Chondrocyte (in vitro differentiated cells): ENCODE measurements at regions not wholly inside any gene's neighbourhood (a gene's known extent, or its start where the extent isn't known, plus 50 kb on each side); places are given as distances from the start of the nearest gene placed in this dataset.

Source experiments
- DNase-seq: peaks from one replicate; pipeline ENCODE4 v3.0.0; 2021; ENCODE audit warnings: mixed read lengths, low spot score
- H3K27ac Mint-ChIP-seq: one replicate; pipeline ENCODE4 v1.8.0; 2021; ENCODE audit warnings: mild to moderate bottlenecking, moderate library complexity, mixed read lengths; ENCODE audit not compliant: unreplicated experiment
- H3K27me3 Mint-ChIP-seq: 2 replicates; pipeline ENCODE4 v1.8.0; 2021; ENCODE audit warnings: low read depth, mixed read lengths
- H3K36me3 Mint-ChIP-seq: 2 replicates; pipeline ENCODE4 v1.8.0; 2021; ENCODE audit warnings: low read depth, mixed read lengths
- H3K4me1 Mint-ChIP-seq: 2 replicates; pipeline ENCODE4 v1.8.0; 2021; ENCODE audit warnings: low read depth, mild to moderate bottlenecking, mixed read lengths
- H3K4me3 Mint-ChIP-seq: one replicate; pipeline ENCODE4 v1.8.0; 2021; ENCODE audit warnings: mild to moderate bottlenecking, moderate library complexity, mixed read lengths; ENCODE audit not compliant: unreplicated experiment
- H3K9me3 Mint-ChIP-seq: 2 replicates; pipeline ENCODE4 v1.8.0; 2021; ENCODE audit warnings: low read depth, mixed read lengths
- CTCF ChIP-seq: fragments of 200-600 bp; sonication (generic); IDR thresholded peaks from 2 replicates; pipeline ENCODE4 v1.5.0; 2021; ENCODE audit warnings: antibody characterized with exemption, mild to moderate bottlenecking, moderate library complexity

- no peak for TF ChIP-seq CTCF
- Mint-ChIP-seq H3K4me3 (peak overlapping the region; percentile 12), H3K27ac (peak overlapping the region; percentile 70), H3K36me3 (no peaks in the 10 kb centered on the region), H3K27me3 (no peaks in the 10 kb centered on the region), H3K9me3 (no peaks in the 10 kb centered on the region), H3K4me1 (peaks cover 43% of the 10 kb centered on the region)
- peak; percentile 84 for DNase-seq
These were observed 56.0 kb upstream of the LCTL start for GRCh38 chr15:66621491-66622467.

GRCh38 chr15:66622591-66623022 is 56.8 kb upstream of the LCTL start:
- DNase-seq, result peak; percentile 8
- H3K27ac Mint-ChIP-seq, result peak overlapping the region; percentile 19
- no peaks in the 10 kb centered on the region for H3K9me3 Mint-ChIP-seq
- H3K4me1 Mint-ChIP-seq, result peaks cover 36% of the 10 kb centered on the region
- TF ChIP-seq CTCF, result no peak
- H3K36me3 Mint-ChIP-seq, result no peaks in the 10 kb centered on the region
- no peaks in the 10 kb centered on the region for H3K27me3 Mint-ChIP-seq
- H3K4me3 Mint-ChIP-seq, result no peak overlapping the region

GRCh38 chr15:66623801-66624453 is 58.1 kb upstream of the LCTL start:
- no peaks in the 10 kb centered on the region for H3K36me3 Mint-ChIP-seq
- H3K27ac Mint-ChIP-seq, result no peak overlapping the region
- no peak for TF ChIP-seq CTCF

GRCh38 chr15:66625531-66625930 is 59.7 kb upstream of the LCTL start:
- Mint-ChIP-seq H3K27ac (no peak overlapping the region), H3K4me3 (no peak overlapping the region), H3K36me3 (no peaks in the 10 kb centered on the region), H3K9me3 (no peaks in the 10 kb centered on the region), H3K27me3 (no peaks in the 10 kb centered on the region), H3K4me1 (peaks cover 26% of the 10 kb centered on the region)
- TF ChIP-seq CTCF, result no peak
- no peak for DNase-seq

More at GRCh38 chr15:66623801-66624453, 58.1 kb upstream of the LCTL start:
- Mint-ChIP-seq H3K4me3 (no peak overlapping the region), H3K9me3 (no peaks in the 10 kb centered on the region), H3K4me1 (peaks cover 30% of the 10 kb centered on the region), H3K27me3 (no peaks in the 10 kb centered on the region)
- no peak for DNase-seq

- H3K36me3 Mint-ChIP-seq, result no peaks in the 10 kb centered on the region
- H3K9me3 Mint-ChIP-seq, result no peaks in the 10 kb centered on the region
- H3K27ac Mint-ChIP-seq, result no peak overlapping the region
- H3K4me1 Mint-ChIP-seq, result peaks cover 24% of the 10 kb centered on the region
- DNase-seq, result no peak
- TF ChIP-seq CTCF, result no peak
- no peaks in the 10 kb centered on the region for H3K27me3 Mint-ChIP-seq
- no peak overlapping the region for H3K4me3 Mint-ChIP-seq
These were observed 60.2 kb upstream of the LCTL start for GRCh38 chr15:66625974-66626373.
